Cardiac muscle cell (in vitro differentiated cells and primary cell): ENCODE measurements at regions not wholly inside any gene's neighbourhood (a gene's known extent, or its start where the extent isn't known, plus 50 kb on each side); places are given as distances from the start of the nearest gene placed in this dataset.

Source experiments
- DNase-seq, 2 donors: peaks; one replicate each; pipeline versions ENCODE4 v3.0.0 to v3.0.0-alpha.2; 2010 to 2017; ENCODE audit warnings: low read depth in 1 of 2, low spot score in 1 of 2
- H3K27ac ChIP-seq: fragments of 200-600 bp; sonication (generic); 2 replicates; pipeline ENCODE4 v1.5.1; 2016
- H3K27me3 ChIP-seq: fragments of 200-600 bp; sonication (generic); 2 replicates; pipeline ENCODE4 v1.6.0; 2016; ENCODE audit warnings: control low read depth
- H3K36me3 ChIP-seq: fragments of 200-600 bp; sonication (generic); 2 replicates; pipeline ENCODE4 v1.5.1; 2016; ENCODE audit warnings: control low read depth
- H3K4me1 ChIP-seq: fragments of 200-600 bp; sonication (generic); 2 replicates; pipeline ENCODE4 v1.8.1; 2017; ENCODE audit warnings: low read depth, mild to moderate bottlenecking, mixed run types
- H3K4me3 ChIP-seq: fragments of 200-600 bp; sonication (generic); 2 replicates; pipeline ENCODE4 v1.5.1; 2016; ENCODE audit warnings: mild to moderate bottlenecking
- H3K9me3 ChIP-seq: fragments of 200-600 bp; sonication (generic); 2 replicates; pipeline ENCODE4 v1.5.1; 2017; ENCODE audit warnings: low read depth, mild to moderate bottlenecking, control low read depth
- CTCF ChIP-seq: IDR thresholded peaks from 2 replicates; pipeline ENCODE4 v1.5.1; 2012; ENCODE audit warnings: low read depth, mild to moderate bottlenecking, low read length

- no peak overlapping the region for H3K4me3 ChIP-seq
- H3K9me3 ChIP-seq = no peaks in the 10 kb centered on the region
- H3K4me1 ChIP-seq = no peaks in the 10 kb centered on the region
- no peak for DNase-seq
- H3K27me3 ChIP-seq = no peaks in the 10 kb centered on the region
- no peaks in the 10 kb centered on the region for H3K36me3 ChIP-seq
- no peak overlapping the region for H3K27ac ChIP-seq
- no peak for TF ChIP-seq CTCF
Observed at GRCh38 chr4:96504386-96504785, 664.5 kb downstream of the PDHA2 start.

GRCh38 chr4:96509039-96509741 lies 669.3 kb downstream of the PDHA2 start:
- no peaks in the 10 kb centered on the region for H3K4me1 ChIP-seq
- H3K4me3 ChIP-seq = no peak overlapping the region
- H3K27me3 ChIP-seq = no peaks in the 10 kb centered on the region
- no peak for TF ChIP-seq CTCF
- H3K27ac ChIP-seq = no peak overlapping the region
- DNase-seq = no peak
- no peaks in the 10 kb centered on the region for H3K9me3 ChIP-seq
- no peaks in the 10 kb centered on the region for H3K36me3 ChIP-seq

- Histone ChIP-seq H3K4me3 (no peak overlapping the region), H3K4me1 (no peaks in the 10 kb centered on the region), H3K36me3 (no peaks in the 10 kb centered on the region), H3K27me3 (no peaks in the 10 kb centered on the region), H3K9me3 (no peaks in the 10 kb centered on the region), H3K27ac (no peak overlapping the region)
- no peak for TF ChIP-seq CTCF
- peak in 1 of 2 donors; percentile 2 for DNase-seq
Observed at GRCh38 chr4:96519291-96519690, 679.4 kb downstream of the PDHA2 start.

GRCh38 chr4:96521046-96521536 lies 681.2 kb downstream of the PDHA2 start:
- H3K36me3 ChIP-seq = no peaks in the 10 kb centered on the region
- H3K27me3 ChIP-seq = no peaks in the 10 kb centered on the region
- no peak for TF ChIP-seq CTCF
- no peak for DNase-seq
- no peak overlapping the region for H3K27ac ChIP-seq
- H3K4me1 ChIP-seq = no peaks in the 10 kb centered on the region
- no peak overlapping the region for H3K4me3 ChIP-seq
- H3K9me3 ChIP-seq = no peaks in the 10 kb centered on the region

GRCh38 chr4:96523611-96524010 lies 683.7 kb downstream of the PDHA2 start:
- no peak for TF ChIP-seq CTCF
- no peak overlapping the region for H3K27ac ChIP-seq

More at GRCh38 chr4:96523611-96524010, 683.7 kb downstream of the PDHA2 start:
- H3K9me3 ChIP-seq = no peaks in the 10 kb centered on the region
- H3K27me3 ChIP-seq = no peaks in the 10 kb centered on the region
- H3K4me1 ChIP-seq = no peaks in the 10 kb centered on the region
- no peaks in the 10 kb centered on the region for H3K36me3 ChIP-seq
- no peak for DNase-seq
- H3K4me3 ChIP-seq = no peak overlapping the region
